Epithelial cell of esophagus (primary cell): ENCODE measurements at regions not wholly inside any gene's neighbourhood (a gene's known extent, or its start where the extent isn't known, plus 50 kb on each side); places are given as distances from the start of the nearest gene placed in this dataset.

Experiments
- DNase-seq: peaks from one replicate; pipeline ENCODE4 v3.0.0; 2010; ENCODE audit warnings: low read depth
- H3K4me3 ChIP-seq: 2 replicates; pipeline ENCODE4 v1.5.1; 2011; ENCODE audit warnings: mild to moderate bottlenecking, low read length, control low read depth
- TF ChIP-seq, protein P1 (sequence below): IDR thresholded peaks from 2 replicates; pipeline ENCODE4 v1.5.1; 2011; ENCODE audit warnings: low read depth, mild to moderate bottlenecking, low read length, control low read depth, inconsistent platforms; ENCODE audit not compliant: insufficient read depth; ENCODE audit errors: missing control alignments

DNA sequence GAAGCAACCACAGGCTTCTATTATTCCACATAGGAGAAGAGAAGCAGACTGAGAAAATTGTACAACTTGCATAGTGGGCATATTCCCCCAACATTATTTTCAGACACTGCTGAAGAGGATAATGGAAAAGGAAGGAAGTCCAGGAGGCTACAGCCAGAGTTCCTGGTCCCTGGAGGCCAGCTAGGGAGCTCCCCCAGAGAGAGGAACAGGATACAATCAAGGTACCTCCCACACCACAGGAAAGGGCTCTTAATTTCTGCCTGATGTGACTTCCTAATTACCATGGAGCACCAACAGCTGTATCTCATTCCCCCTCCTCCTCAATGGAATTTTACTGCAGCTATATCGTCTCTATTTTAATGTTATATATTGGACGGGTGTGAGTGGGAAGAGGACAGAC is 594.3 kb upstream of the NRSN1 start:
- no peak for DNase-seq
- TF ChIP-seq, protein P1, sequence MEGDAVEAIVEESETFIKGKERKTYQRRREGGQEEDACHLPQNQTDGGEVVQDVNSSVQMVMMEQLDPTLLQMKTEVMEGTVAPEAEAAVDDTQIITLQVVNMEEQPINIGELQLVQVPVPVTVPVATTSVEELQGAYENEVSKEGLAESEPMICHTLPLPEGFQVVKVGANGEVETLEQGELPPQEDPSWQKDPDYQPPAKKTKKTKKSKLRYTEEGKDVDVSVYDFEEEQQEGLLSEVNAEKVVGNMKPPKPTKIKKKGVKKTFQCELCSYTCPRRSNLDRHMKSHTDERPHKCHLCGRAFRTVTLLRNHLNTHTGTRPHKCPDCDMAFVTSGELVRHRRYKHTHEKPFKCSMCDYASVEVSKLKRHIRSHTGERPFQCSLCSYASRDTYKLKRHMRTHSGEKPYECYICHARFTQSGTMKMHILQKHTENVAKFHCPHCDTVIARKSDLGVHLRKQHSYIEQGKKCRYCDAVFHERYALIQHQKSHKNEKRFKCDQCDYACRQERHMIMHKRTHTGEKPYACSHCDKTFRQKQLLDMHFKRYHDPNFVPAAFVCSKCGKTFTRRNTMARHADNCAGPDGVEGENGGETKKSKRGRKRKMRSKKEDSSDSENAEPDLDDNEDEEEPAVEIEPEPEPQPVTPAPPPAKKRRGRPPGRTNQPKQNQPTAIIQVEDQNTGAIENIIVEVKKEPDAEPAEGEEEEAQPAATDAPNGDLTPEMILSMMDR: no peak
- H3K4me3 ChIP-seq: no peak overlapping the region

DNA sequence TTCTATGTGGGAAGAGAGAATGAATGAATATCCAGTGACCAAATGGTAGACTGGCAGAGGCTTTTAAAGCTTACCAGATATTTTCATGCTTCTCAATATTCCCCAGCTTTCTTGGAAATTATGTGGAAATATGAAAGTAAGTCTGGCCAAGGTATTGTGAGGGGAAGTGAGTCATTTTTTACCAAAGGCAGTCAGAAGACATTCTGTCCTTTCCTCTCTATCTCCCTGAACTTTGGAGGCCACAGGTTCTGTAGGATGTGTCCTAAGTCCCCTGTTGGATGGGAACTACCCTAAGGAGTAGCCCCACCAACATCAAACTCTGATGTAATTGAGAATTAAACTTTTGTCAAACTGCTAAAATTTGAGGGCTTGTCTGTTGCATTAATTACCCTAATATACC is 593.8 kb upstream of the NRSN1 start:
- TF ChIP-seq, protein P1: no peak
- DNase-seq: peak; percentile 46
- H3K4me3 ChIP-seq: no peak overlapping the region

DNA sequence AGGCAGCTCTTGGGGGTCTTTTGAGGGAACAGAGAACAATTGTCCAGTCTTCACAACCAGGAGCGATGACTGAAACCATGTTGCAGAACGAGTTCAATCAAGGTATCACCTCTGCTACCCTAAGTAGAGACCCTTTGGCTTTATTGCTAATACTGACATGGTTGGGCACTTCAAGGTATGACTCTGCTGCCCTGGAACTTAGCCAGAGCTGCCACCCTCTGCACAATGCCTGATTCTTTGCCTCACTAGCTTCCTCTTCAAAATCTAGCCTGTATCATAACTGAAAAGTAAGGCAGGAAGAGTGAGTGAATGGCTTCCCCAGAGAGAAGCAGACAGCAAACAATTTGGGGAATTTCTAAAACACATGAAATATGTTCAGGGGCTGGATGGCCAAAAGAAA is 592.7 kb upstream of the NRSN1 start:
- TF ChIP-seq, protein P1: no peak
- H3K4me3 ChIP-seq: no peak overlapping the region
- DNase-seq: peak; percentile 40

DNA sequence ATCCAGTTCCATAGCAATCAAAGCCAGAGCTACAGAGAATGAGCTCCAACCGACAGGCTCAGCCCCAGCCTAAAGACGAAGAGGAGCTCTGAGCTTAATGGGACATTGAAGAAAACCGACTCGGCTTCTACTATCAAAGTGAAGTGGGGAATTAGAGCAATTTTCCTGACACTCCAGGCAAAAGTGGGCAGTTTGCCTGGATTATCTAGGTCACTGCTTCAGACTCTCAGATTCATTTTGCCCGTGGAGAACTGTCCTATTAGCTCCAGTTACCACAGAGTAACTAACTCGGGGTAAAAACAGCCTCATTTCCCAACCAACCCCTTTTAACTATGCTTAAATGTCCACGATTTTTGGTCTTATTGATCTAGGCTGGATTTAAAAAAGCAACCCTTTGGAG is 592.1 kb upstream of the NRSN1 start:
- no peak overlapping the region for H3K4me3 ChIP-seq
- TF ChIP-seq, protein P1: no peak
- no peak for DNase-seq

DNA sequence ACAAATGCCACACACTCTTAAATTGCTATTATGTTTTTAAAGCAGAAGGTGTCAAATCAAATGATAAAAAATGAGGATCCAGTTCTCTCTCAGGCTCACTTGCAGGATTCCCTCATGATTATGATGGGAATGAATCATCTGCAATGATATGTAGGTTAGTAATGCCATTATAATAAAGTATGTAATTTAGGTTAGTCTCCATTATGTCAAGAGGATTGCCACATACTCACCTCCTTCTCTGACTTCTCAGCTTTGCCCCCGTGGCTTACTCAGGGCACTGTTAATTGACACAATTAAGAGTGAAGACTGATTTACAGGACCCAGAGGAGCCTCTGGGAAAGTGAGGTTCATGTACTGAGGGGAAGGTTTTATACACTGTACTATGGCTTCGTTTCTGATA is 591.7 kb upstream of the NRSN1 start:
- TF ChIP-seq, protein P1: no peak
- H3K4me3 ChIP-seq: no peak overlapping the region
- peak; percentile 78 for DNase-seq

DNA sequence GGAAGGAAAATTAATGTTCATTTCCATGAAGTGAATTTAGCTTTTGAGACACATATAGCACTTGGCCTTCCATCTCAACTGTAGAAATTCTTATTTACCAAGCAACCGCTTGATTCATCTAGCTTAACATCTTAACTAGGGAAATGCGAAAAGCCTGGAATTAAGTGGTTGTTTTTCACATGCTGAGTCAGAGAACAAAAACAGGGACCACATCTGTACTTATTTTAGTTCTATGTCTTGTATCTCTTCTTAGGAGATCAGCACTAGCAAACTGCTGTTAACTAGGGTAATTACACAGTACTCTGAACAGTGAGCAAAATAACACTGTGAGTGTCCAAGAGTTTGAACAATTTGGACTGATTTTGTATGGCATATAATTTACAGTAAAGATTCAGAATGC is 590.9 kb upstream of the NRSN1 start:
- DNase-seq: no peak
- TF ChIP-seq, protein P1: no peak

DNA sequence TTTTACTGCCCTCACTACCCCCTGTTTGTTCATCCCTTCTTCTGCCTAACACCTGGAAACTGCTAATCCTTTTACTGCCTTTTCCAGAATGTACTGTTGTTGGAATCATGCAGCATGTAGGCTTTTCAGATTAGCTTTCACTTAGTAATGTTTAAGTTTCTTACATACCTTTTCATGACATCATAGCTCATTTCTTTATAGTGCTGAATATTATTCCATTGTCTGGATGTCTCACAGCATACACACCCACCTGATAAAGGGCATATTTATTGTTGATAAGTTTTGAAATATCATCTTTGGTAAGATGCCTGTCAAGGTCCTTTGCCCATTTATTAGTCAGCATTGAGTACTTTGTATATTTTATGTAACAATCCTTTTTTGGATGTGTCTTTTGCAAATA is 588.2 kb upstream of the NRSN1 start:
- TF ChIP-seq, protein P1: no peak
- DNase-seq: peak; percentile 47
- H3K4me3 ChIP-seq: no peak overlapping the region

More for the DNA sequence above, 590.9 kb upstream of the NRSN1 start:
- no peak overlapping the region for H3K4me3 ChIP-seq
